Memory B cell (primary cell): ENCODE measurements at regions not wholly inside any gene's neighbourhood (a gene's known extent, or its start where the extent isn't known, plus 50 kb on each side); places are given as distances from the start of the nearest gene placed in this dataset.
"Not testable (repeated sequence)": the region's sequence is repeated elsewhere in the genome, so short reads cannot be mapped to it uniquely, and the experiment has no call there.

Experiments used
- ATAC-seq: fragments of 150-1000 bp; cut with Tn5 transposase; 2 replicates; pipeline ENCODE4 v1.10.0; 2021; ENCODE audit warnings: low read depth, mild to moderate bottlenecking, moderate library complexity
- DNase-seq, 2 donors: peaks; one replicate each; pipeline ENCODE4 v3.0.0; 2022; ENCODE audit warnings: low spot score in 2 of 2
- H3K27ac Mint-ChIP-seq: one replicate; pipeline ENCODE4 v1.8.0; 2022; ENCODE audit warnings: mild to moderate bottlenecking, moderate library complexity, mixed read lengths
- H3K27me3 Mint-ChIP-seq: one replicate; pipeline ENCODE4 v1.8.0; 2022; ENCODE audit warnings: mixed read lengths
- H3K36me3 Mint-ChIP-seq: one replicate; pipeline ENCODE4 v1.8.0; 2022; ENCODE audit warnings: mild to moderate bottlenecking, mixed read lengths
- H3K4me1 Mint-ChIP-seq: one replicate; pipeline ENCODE4 v1.8.0; 2022; ENCODE audit warnings: mixed read lengths
- H3K4me3 Mint-ChIP-seq: one replicate; pipeline ENCODE4 v1.8.0; 2022; ENCODE audit warnings: mild to moderate bottlenecking, moderate library complexity, mixed read lengths
- H3K9me3 Mint-ChIP-seq: one replicate; pipeline ENCODE4 v1.8.0; 2022; ENCODE audit warnings: mixed read lengths

GRCh38 chr7:6930081-6930635 is 104.1 kb upstream of the CCZ1B start:
- H3K9me3 Mint-ChIP-seq, H3K27me3 Mint-ChIP-seq, H3K4me1 Mint-ChIP-seq, H3K36me3 Mint-ChIP-seq, H3K4me3 Mint-ChIP-seq, H3K27ac Mint-ChIP-seq, ATAC-seq, DNase-seq: not testable (repeated sequence)

- H3K4me1 Mint-ChIP-seq, H3K4me3 Mint-ChIP-seq, H3K9me3 Mint-ChIP-seq, H3K36me3 Mint-ChIP-seq, H3K27ac Mint-ChIP-seq, H3K27me3 Mint-ChIP-seq, ATAC-seq: not testable (repeated sequence)
- peak; percentile 16 to 49 for DNase-seq
These were observed 104.7 kb upstream of the CCZ1B start for GRCh38 chr7:6930787-6931186.

GRCh38 chr7:6931456-6931855 is 105.4 kb upstream of the CCZ1B start:
- not testable (repeated sequence) for ATAC-seq

GRCh38 chr7:6933954-6934632 is 108.0 kb upstream of the CCZ1B start:
- not testable (repeated sequence) for ATAC-seq, H3K4me3 Mint-ChIP-seq, H3K4me1 Mint-ChIP-seq, H3K27ac Mint-ChIP-seq, H3K27me3 Mint-ChIP-seq, DNase-seq, H3K36me3 Mint-ChIP-seq, H3K9me3 Mint-ChIP-seq

More at GRCh38 chr7:6931456-6931855, 105.4 kb upstream of the CCZ1B start:
- not testable (repeated sequence) for H3K4me1 Mint-ChIP-seq, H3K27me3 Mint-ChIP-seq, H3K4me3 Mint-ChIP-seq, H3K27ac Mint-ChIP-seq, H3K9me3 Mint-ChIP-seq, DNase-seq, H3K36me3 Mint-ChIP-seq

- Mint-ChIP-seq H3K27me3 (peaks cover 4% of the 10 kb centered on the region), H3K9me3 (no peaks in the 10 kb centered on the region), H3K27ac (no peak overlapping the region), H3K4me1 (peaks cover 6% of the 10 kb centered on the region), H3K4me3 (no peak overlapping the region), H3K36me3 (no peaks in the 10 kb centered on the region)
- no peak for ATAC-seq
- DNase-seq, result no peak
These were observed 108.9 kb upstream of the CCZ1B start for GRCh38 chr7:6934981-6935380.

- not testable (repeated sequence) for H3K4me3 Mint-ChIP-seq, H3K4me1 Mint-ChIP-seq, ATAC-seq, H3K27me3 Mint-ChIP-seq, H3K9me3 Mint-ChIP-seq, DNase-seq, H3K27ac Mint-ChIP-seq, H3K36me3 Mint-ChIP-seq
These were observed 110.6 kb upstream of the CCZ1B start for GRCh38 chr7:6936626-6937025.

- H3K27ac Mint-ChIP-seq, H3K9me3 Mint-ChIP-seq, DNase-seq, H3K27me3 Mint-ChIP-seq, H3K4me3 Mint-ChIP-seq, H3K36me3 Mint-ChIP-seq, ATAC-seq, H3K4me1 Mint-ChIP-seq: not testable (repeated sequence)
These were observed 111.7 kb upstream of the CCZ1B start for GRCh38 chr7:6937746-6938145.

- H3K27ac Mint-ChIP-seq, H3K36me3 Mint-ChIP-seq, H3K9me3 Mint-ChIP-seq, H3K4me1 Mint-ChIP-seq, H3K27me3 Mint-ChIP-seq, DNase-seq, H3K4me3 Mint-ChIP-seq: not testable (repeated sequence)
- peak; percentile 39 for ATAC-seq
These were observed 112.2 kb upstream of the CCZ1B start for GRCh38 chr7:6938284-6938683.

GRCh38 chr7:6939126-6939525 is 113.1 kb upstream of the CCZ1B start:
- not testable (repeated sequence) for ATAC-seq, H3K4me1 Mint-ChIP-seq, H3K27ac Mint-ChIP-seq, H3K9me3 Mint-ChIP-seq, H3K4me3 Mint-ChIP-seq, H3K27me3 Mint-ChIP-seq, H3K36me3 Mint-ChIP-seq, DNase-seq

- DNase-seq, ATAC-seq, H3K27ac Mint-ChIP-seq, H3K27me3 Mint-ChIP-seq, H3K9me3 Mint-ChIP-seq, H3K4me1 Mint-ChIP-seq, H3K36me3 Mint-ChIP-seq, H3K4me3 Mint-ChIP-seq: not testable (repeated sequence)
These were observed 113.8 kb upstream of the CCZ1B start for GRCh38 chr7:6939896-6940295.

GRCh38 chr7:6946873-6947272 is 120.8 kb upstream of the CCZ1B start:
- H3K27me3 Mint-ChIP-seq, ATAC-seq, H3K36me3 Mint-ChIP-seq, H3K9me3 Mint-ChIP-seq, DNase-seq, H3K4me1 Mint-ChIP-seq, H3K4me3 Mint-ChIP-seq, H3K27ac Mint-ChIP-seq: not testable (repeated sequence)

- H3K4me1 Mint-ChIP-seq, H3K27ac Mint-ChIP-seq, ATAC-seq, DNase-seq, H3K9me3 Mint-ChIP-seq, H3K4me3 Mint-ChIP-seq, H3K27me3 Mint-ChIP-seq, H3K36me3 Mint-ChIP-seq: not testable (repeated sequence)
These were observed 124.2 kb upstream of the CCZ1B start for GRCh38 chr7:6950231-6950630.

- not testable (repeated sequence) for H3K4me1 Mint-ChIP-seq, H3K9me3 Mint-ChIP-seq, H3K27ac Mint-ChIP-seq, H3K36me3 Mint-ChIP-seq, H3K27me3 Mint-ChIP-seq, H3K4me3 Mint-ChIP-seq, ATAC-seq, DNase-seq
These were observed 125.5 kb upstream of the CCZ1B start for GRCh38 chr7:6951553-6951952.

- not testable (repeated sequence) for H3K4me1 Mint-ChIP-seq, ATAC-seq, H3K27me3 Mint-ChIP-seq, H3K27ac Mint-ChIP-seq, DNase-seq, H3K9me3 Mint-ChIP-seq, H3K4me3 Mint-ChIP-seq, H3K36me3 Mint-ChIP-seq
These were observed 127.2 kb upstream of the CCZ1B start for GRCh38 chr7:6953138-6953797.

- not testable (repeated sequence) for H3K27me3 Mint-ChIP-seq, H3K36me3 Mint-ChIP-seq, H3K4me3 Mint-ChIP-seq, H3K9me3 Mint-ChIP-seq, H3K4me1 Mint-ChIP-seq, DNase-seq, H3K27ac Mint-ChIP-seq, ATAC-seq
These were observed 127.7 kb upstream of the CCZ1B start for GRCh38 chr7:6953798-6954181.
